PC-3 (cell line): ENCODE measurements at regions not wholly inside any gene's neighbourhood (a gene's known extent, or its start where the extent isn't known, plus 50 kb on each side); places are given as distances from the start of the nearest gene placed in this dataset.

Experiments
- ATAC-seq: fragments of 200-7000 bp; cut with Tn5 transposase; 2 replicates; pipeline ENCODE4 v1.9.1; 2020; ENCODE audit warnings: mild to moderate bottlenecking, moderate library complexity
- BruUV-seq: library from RNA; stranded (reverse); fragments of 400-500 nt; replicated peaks from 2 replicates; lab custom pipeline; 2021; lab: Mats Ljungman, UMichigan
- CTCF ChIA-PET: fragments of 300-600 bp; sonication (Branson Sonifier 250); formaldehyde crosslinking; loops from one replicate; lab custom pipeline; 2022; ENCODE audit warnings: antibody characterized with exemption; lab: Charles Lee
- POLR2A ChIA-PET: fragments of 300-600 bp; sonication (Branson Sonifier 250); formaldehyde crosslinking; loops from one replicate; lab custom pipeline; 2022; ENCODE audit warnings: antibody characterized with exemption; ENCODE audit not compliant: unreplicated experiment; lab: Charles Lee
- DNase-seq: peaks from one replicate; pipeline ENCODE4 v3.0.0-alpha.2; 2015
- H2AFZ ChIP-seq: fragments of 300-600 bp; sonication (generic); 2 replicates; pipeline ENCODE4 v1.6.0; 2016; ENCODE audit warnings: antibody characterized with exemption, low read length
- H3F3A ChIP-seq: fragments of 300-600 bp; sonication (generic); one replicate; pipeline ENCODE4 v1.6.0; 2017; ENCODE audit warnings: antibody characterized with exemption, low read length, control low read depth, mild to moderate bottlenecking; ENCODE audit not compliant: unreplicated experiment
- H3K27ac ChIP-seq: fragments of 300-600 bp; sonication (generic); 2 replicates; pipeline ENCODE4 v1.5.1; 2016; ENCODE audit warnings: mild to moderate bottlenecking, low read length
- H3K27me3 ChIP-seq: fragments of 300-600 bp; sonication (generic); 2 replicates; pipeline ENCODE4 v1.6.1; 2016; ENCODE audit warnings: low read length, mixed read lengths
- H3K36me3 ChIP-seq: fragments of 300-600 bp; sonication (generic); 2 replicates; pipeline ENCODE4 v1.6.1; 2016; ENCODE audit warnings: low read depth, mixed run types, low read length, mixed read lengths
- H3K4me1 ChIP-seq: fragments of 300-600 bp; sonication (generic); 2 replicates; pipeline ENCODE4 v1.5.1; 2016; ENCODE audit warnings: low read length; ENCODE audit not compliant: insufficient read depth
- H3K4me2 ChIP-seq: fragments of 300-600 bp; sonication (generic); 2 replicates; pipeline ENCODE4 v1.6.0; 2016; ENCODE audit warnings: low read length
- H3K4me3 ChIP-seq: fragments of 300-600 bp; sonication (generic); 2 replicates; pipeline ENCODE4 v1.5.1; 2016; ENCODE audit warnings: mild to moderate bottlenecking, low read length, mixed read lengths
- H3K79me2 ChIP-seq: fragments of 300-600 bp; sonication (generic); 2 replicates; pipeline ENCODE4 v1.6.1; 2017; ENCODE audit warnings: low read length, mixed read lengths
- H3K9ac ChIP-seq: fragments of 300-600 bp; sonication (generic); 2 replicates; pipeline ENCODE4 v1.6.0; 2016; ENCODE audit warnings: mild to moderate bottlenecking, low read length
- H3K9me2 ChIP-seq: fragments of 300-600 bp; sonication (generic); replicated peaks from 2 replicates; pipeline ENCODE4 v1.6.1; 2016; ENCODE audit warnings: mixed run types, low read length, mixed read lengths
- H3K9me3 ChIP-seq: fragments of 300-600 bp; sonication (generic); 2 replicates; pipeline ENCODE4 v1.6.1; 2016; ENCODE audit warnings: low read length, mixed read lengths
- H4K20me1 ChIP-seq: fragments of 300-600 bp; sonication (generic); 2 replicates; pipeline ENCODE4 v1.6.1; 2016; ENCODE audit warnings: low read length, mixed read lengths
- CTCF ChIP-seq: fragments of 300-600 bp; sonication (generic); conservative IDR thresholded peaks from 2 replicates; pipeline ENCODE4 v1.5.1; 2017; ENCODE audit warnings: antibody characterized with exemption, low read depth, mild to moderate bottlenecking, low read length
- EZH2 ChIP-seq: fragments of 300-600 bp; sonication (generic); IDR thresholded peaks from one replicate; pipeline ENCODE4 v1.6.1; 2017; ENCODE audit warnings: antibody characterized with exemption, mild to moderate bottlenecking, low read length; ENCODE audit not compliant: unreplicated experiment
- EZH2phosphoT487 ChIP-seq: fragments of 300-600 bp; sonication (generic); IDR thresholded peaks from 2 replicates; pipeline ENCODE4 v1.6.1; 2018; ENCODE audit warnings: mild to moderate bottlenecking, antibody characterized with exemption, low read length, borderline replicate concordance
- intact Hi-C: fragments of 100-400 bp; cut with micrococcal nuclease; formaldehyde crosslinking; loops from 2 replicates; pipeline ENCODE4 v1.9.0; 2023

- H3K4me3 ChIP-seq, result no peak overlapping the region
- ATAC-seq (no peak), DNase-seq (no peak)
- H3K4me1 ChIP-seq, result peaks cover 10% of the 10 kb centered on the region
- H3K27ac ChIP-seq, result no peak overlapping the region
- ChIA-PET CTCF (no interaction called here), POLR2A (no interaction called here)
- no TSS peak for BruUV-seq
- TF ChIP-seq EZH2, result no peak
- TF ChIP-seq EZH2phosphoT487, result no peak
- TF ChIP-seq CTCF, result no peak
- no peaks in the 10 kb centered on the region for H3F3A ChIP-seq
- no peak overlapping the region for H3K4me2 ChIP-seq
- H3K36me3 ChIP-seq, result no peaks in the 10 kb centered on the region
- H3K27me3 ChIP-seq, result no peaks in the 10 kb centered on the region
- H3K79me2 ChIP-seq, result no peaks in the 10 kb centered on the region
- no peaks in the 10 kb centered on the region for H3K9me3 ChIP-seq
- no peaks in the 10 kb centered on the region for H4K20me1 ChIP-seq
- H3K9ac ChIP-seq, result no peak overlapping the region
- no peaks in the 10 kb centered on the region for H3K9me2 ChIP-seq
- no peak overlapping the region for H2AFZ ChIP-seq
- intact Hi-C loops, result no loop called here
Measured at GRCh38 chr1:25021591-25022215, 91.6 kb upstream of the RUNX3 start.

GRCh38 chr1:25020851-25021590, 90.9 kb upstream of the RUNX3 start:
- no peak overlapping the region for H3K4me3 ChIP-seq
- no peaks in the 10 kb centered on the region for H3K27me3 ChIP-seq
- CTCF ChIA-PET, result no interaction called here
- H3K9me2 ChIP-seq, result no peaks in the 10 kb centered on the region
- ATAC-seq (no peak), DNase-seq (no peak)
- H3K9me3 ChIP-seq, result no peaks in the 10 kb centered on the region
- no peaks in the 10 kb centered on the region for H3K79me2 ChIP-seq
- H3K4me1 ChIP-seq, result peaks cover 10% of the 10 kb centered on the region
- POLR2A ChIA-PET, result no interaction called here
- H3K36me3 ChIP-seq, result no peaks in the 10 kb centered on the region
- H3F3A ChIP-seq, result no peaks in the 10 kb centered on the region
- H2AFZ ChIP-seq, result no peak overlapping the region
- no peaks in the 10 kb centered on the region for H4K20me1 ChIP-seq
- TF ChIP-seq EZH2 (no peak), CTCF (no peak), EZH2phosphoT487 (no peak)
- no TSS peak for BruUV-seq
- no peak overlapping the region for H3K9ac ChIP-seq
- intact Hi-C loops, result no loop called here
- H3K27ac ChIP-seq, result no peak overlapping the region
- no peak overlapping the region for H3K4me2 ChIP-seq
